HG02884 (cell line): ENCODE measurements at regions not wholly inside any gene's neighbourhood (a gene's known extent, or its start where the extent isn't known, plus 50 kb on each side); places are given as distances from the start of the nearest gene placed in this dataset.

Source experiments
- ATAC-seq: cut with Tn5 transposase; IDR thresholded peaks from one replicate; pipeline ENCODE4 v1.9.1; 2021; ENCODE audit warnings: mild to moderate bottlenecking, moderate library complexity; ENCODE audit not compliant: unreplicated experiment

GRCh38 chr18:40921845-40922629 is 1033.0 kb upstream of the PIK3C3 start:
- ATAC-seq, result no peak

GRCh38 chr18:40917056-40917455 is 1038.0 kb upstream of the PIK3C3 start:
- no peak for ATAC-seq

- no peak for ATAC-seq
Measured at GRCh38 chr18:40915724-40916123, 1039.3 kb upstream of the PIK3C3 start.

GRCh38 chr18:40911582-40912254 is 1043.3 kb upstream of the PIK3C3 start:
- ATAC-seq, result no peak

- no peak for ATAC-seq
Measured at GRCh38 chr18:40911041-40911440, 1044.0 kb upstream of the PIK3C3 start.

GRCh38 chr18:40907842-40908241 is 1047.2 kb upstream of the PIK3C3 start:
- no peak for ATAC-seq

- no peak for ATAC-seq
Measured at GRCh38 chr18:40904295-40904694, 1050.7 kb upstream of the PIK3C3 start.

GRCh38 chr18:40902436-40902835 is 1052.6 kb upstream of the PIK3C3 start:
- ATAC-seq, result no peak

GRCh38 chr18:40897884-40898283 is 1057.2 kb upstream of the PIK3C3 start:
- ATAC-seq, result no peak

- ATAC-seq, result no peak
Measured at GRCh38 chr18:40883271-40883670, 1071.8 kb upstream of the PIK3C3 start.

GRCh38 chr18:40882468-40882867 is 1072.6 kb upstream of the PIK3C3 start:
- no peak for ATAC-seq

- no peak for ATAC-seq
Measured at GRCh38 chr18:40878371-40878770, 1076.7 kb upstream of the PIK3C3 start.

- no peak for ATAC-seq
Measured at GRCh38 chr18:40877096-40877495, 1077.9 kb upstream of the PIK3C3 start.

- no peak for ATAC-seq
Measured at GRCh38 chr18:40875101-40875615, 1079.9 kb upstream of the PIK3C3 start.

GRCh38 chr18:40874233-40874632 is 1080.8 kb upstream of the PIK3C3 start:
- ATAC-seq, result no peak

- ATAC-seq, result no peak
Measured at GRCh38 chr18:40868110-40868858, 1086.8 kb upstream of the PIK3C3 start.

- no peak for ATAC-seq
Measured at GRCh38 chr18:40867459-40867858, 1087.6 kb upstream of the PIK3C3 start.

- no peak for ATAC-seq
Measured at GRCh38 chr18:40866968-40867367, 1088.1 kb upstream of the PIK3C3 start.

GRCh38 chr18:40866013-40866645 is 1088.9 kb upstream of the PIK3C3 start:
- ATAC-seq, result no peak

- ATAC-seq, result no peak
Measured at GRCh38 chr18:40864846-40865245, 1090.2 kb upstream of the PIK3C3 start.

GRCh38 chr18:40863801-40864200 is 1091.2 kb upstream of the PIK3C3 start:
- no peak for ATAC-seq
